ENCODE measurements at regions not wholly inside any gene's neighbourhood (a gene's known extent, or its start where the extent isn't known, plus 50 kb on each side); places are given as distances from the start of the nearest gene placed in this dataset.

GRCh38 chr22:47307822-47308221, 545.4 kb downstream of the TBC1D22A start (continued):
- TF ChIP-seq ZNF19 (tag by site-specific recombination; IDR thresholded peaks at IDR 0.05; ENCODE audit: low read depth) (no peak), ZNF362 (tag by site-specific recombination; IDR thresholded peaks at IDR 0.05) (no peak), ZNF112 (tag by site-specific recombination; IDR thresholded peaks at IDR 0.05) (no peak)

GRCh38 chr22:47307326-47307725, 544.9 kb downstream of the TBC1D22A start:
- no peak overlapping the region for H3K27ac ChIP-seq (ENCODE audit: extremely low read depth, low read depth, low read length)
- no peaks in the 10 kb centered on the region for H3K4me1 ChIP-seq (ENCODE audit: control insufficient read depth, insufficient read depth, low read length)
- CTCF ChIA-PET: no interaction called here
- TF ChIP-seq ZNF514 (tag by site-specific recombination; IDR thresholded peaks at IDR 0.05) (no peak), ZNF24 (tag by site-specific recombination; IDR thresholded peaks at IDR 0.05) (no peak), ZNF624 (tag by site-specific recombination; IDR thresholded peaks at IDR 0.05) (no peak), EGR2 (tag by site-specific recombination; IDR thresholded peaks at IDR 0.05; ENCODE audit: low read depth) (no peak), ZEB2 (tag by site-specific recombination; IDR thresholded peaks at IDR 0.05) (no peak), ZNF404 (tag by site-specific recombination; IDR thresholded peaks at IDR 0.05) (no peak), ZNF302 (tag by site-specific recombination; IDR thresholded peaks at IDR 0.05; ENCODE audit: low read depth) (no peak)
- H3K36me3 ChIP-seq (ENCODE audit: control insufficient read depth in 2 of 2, insufficient read depth in 1 of 2, low read length in 2 of 2): no peaks in the 10 kb centered on the region
- POLR2A ChIA-PET: no interaction called here
- no peak overlapping the region for H3K4me3 ChIP-seq (ENCODE audit: low read depth, low read length)
- H3K9me3 ChIP-seq (ENCODE audit: control insufficient read depth, insufficient read depth, low read depth, low read length): no peaks in the 10 kb centered on the region

- Histone ChIP-seq H3K27ac (ENCODE audit: extremely low read depth, low read depth, low read length) (no peak overlapping the region), H3K36me3 (ENCODE audit: control insufficient read depth in 2 of 2, insufficient read depth in 1 of 2, low read length in 2 of 2) (no peaks in the 10 kb centered on the region), H3K9me3 (ENCODE audit: control insufficient read depth, insufficient read depth, low read depth, low read length) (no peaks in the 10 kb centered on the region), H3K4me1 (ENCODE audit: control insufficient read depth, insufficient read depth, low read length) (no peaks in the 10 kb centered on the region), H3K4me3 (ENCODE audit: low read depth, low read length) (no peak overlapping the region)
- POLR2A ChIA-PET: no interaction called here
- CTCF ChIA-PET: no interaction called here
- TF ChIP-seq ZNF658 (tag by site-specific recombination; IDR thresholded peaks at IDR 0.05) (no peak), OVOL3 (tag by site-specific recombination; IDR thresholded peaks at IDR 0.05) (no peak), ZNF133 (tag by site-specific recombination; IDR thresholded peaks at IDR 0.05) (no peak), ZNF341 (tag by site-specific recombination; IDR thresholded peaks at IDR 0.05; ENCODE audit: low read depth) (no peak), ZSCAN18 (tag by site-specific recombination; IDR thresholded peaks at IDR 0.05) (no peak), ZNF18 (tag by site-specific recombination; IDR thresholded peaks at IDR 0.05) (no peak), ZNF677 (tag by site-specific recombination; IDR thresholded peaks at IDR 0.05) (no peak), ZFP69B (tag by site-specific recombination; IDR thresholded peaks at IDR 0.05) (no peak), ZNF521 (tag by site-specific recombination; IDR thresholded peaks at IDR 0.05) (no peak), ZEB2 (tag by site-specific recombination; IDR thresholded peaks at IDR 0.05) (no peak), PATZ1 (tag by site-specific recombination; IDR thresholded peaks at IDR 0.05) (no peak), GLIS1 (tag by site-specific recombination; IDR thresholded peaks at IDR 0.05) (no peak), IKZF3 (tag by site-specific recombination; IDR thresholded peaks at IDR 0.05) (no peak), ZNF639 (tag by site-specific recombination; IDR thresholded peaks at IDR 0.05) (no peak), TRIM28 (IDR thresholded peaks at IDR 0.05; ENCODE audit: borderline replicate concordance, low read length) (no peak), ZNF692 (tag by site-specific recombination; IDR thresholded peaks at IDR 0.05) (no peak), ZNF777 (tag by site-specific recombination; IDR thresholded peaks at IDR 0.05; ENCODE audit: borderline replicate concordance) (no peak)
Observed at GRCh38 chr22:47304854-47305253, 542.4 kb downstream of the TBC1D22A start.
